ENCODE measurements at regions not wholly inside any gene's neighbourhood (a gene's known extent, or its start where the extent isn't known, plus 50 kb on each side); places are given as distances from the start of the nearest gene placed in this dataset.
"Not testable (repeated sequence)": the region's sequence is repeated elsewhere in the genome, so short reads cannot be mapped to it uniquely, and the experiment has no call there.

DNA sequence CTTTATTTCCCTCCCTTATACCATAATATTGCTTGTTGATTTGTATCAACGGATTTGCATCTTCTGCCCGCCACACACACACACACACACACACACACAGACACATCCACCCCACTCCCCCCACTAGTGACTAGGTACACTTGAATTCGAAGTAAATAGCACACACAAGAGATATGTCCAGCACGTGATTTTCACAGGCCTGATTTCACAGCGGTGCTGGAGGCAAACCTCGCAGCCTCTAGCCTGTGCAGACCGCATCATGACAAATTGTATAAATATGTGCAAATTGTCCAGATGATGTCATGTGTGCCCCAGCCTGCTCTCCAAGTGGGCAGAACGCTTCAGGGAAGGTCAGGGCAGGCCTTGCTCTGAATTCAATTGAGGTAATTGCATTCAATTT is 153.8 kb upstream of the TPTE start:
- not testable (repeated sequence) for DNase-seq

DNA sequence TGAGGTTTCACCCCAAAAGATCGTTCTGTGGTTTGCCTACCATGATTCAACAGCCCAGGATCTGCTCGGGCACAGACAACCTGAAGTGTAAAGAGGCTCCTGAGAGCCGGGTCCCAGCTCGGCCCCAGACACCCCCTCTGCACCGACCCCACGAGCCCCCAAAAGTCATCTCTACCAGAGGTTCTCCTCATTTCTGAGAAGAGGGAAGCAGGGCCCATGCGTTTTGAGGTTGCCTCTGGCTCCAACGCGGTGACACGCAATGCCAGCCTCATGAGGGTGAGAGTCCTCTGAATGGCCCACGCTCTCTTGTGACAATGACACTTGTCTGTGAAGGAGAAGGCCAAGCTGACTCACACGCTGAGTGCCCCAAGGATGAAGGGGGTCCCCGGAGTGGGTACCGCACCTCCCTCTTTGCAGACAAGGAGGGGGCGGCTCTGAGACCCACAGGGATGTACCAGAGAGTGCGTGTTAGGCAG is 153.0 kb upstream of the TPTE start:
- DNase-seq = not testable (repeated sequence)

DNA sequence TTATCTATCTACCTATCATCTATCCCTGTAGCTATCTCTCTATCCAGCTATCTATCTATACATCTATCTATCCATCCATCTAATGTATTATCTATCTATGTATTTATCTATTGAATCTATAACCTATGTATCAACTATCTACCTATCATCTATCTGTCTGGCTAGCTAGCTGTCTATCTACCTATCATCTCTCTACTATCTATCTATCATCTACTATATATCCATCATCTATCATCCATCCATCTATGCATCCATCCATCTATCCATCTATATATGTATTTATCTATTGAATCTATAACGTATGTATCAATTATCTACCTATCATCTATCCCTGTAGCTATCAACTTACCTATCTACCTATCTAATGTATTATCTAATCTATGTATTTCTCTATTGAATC is 152.1 kb upstream of the TPTE start:
- not testable (repeated sequence) for DNase-seq

DNA sequence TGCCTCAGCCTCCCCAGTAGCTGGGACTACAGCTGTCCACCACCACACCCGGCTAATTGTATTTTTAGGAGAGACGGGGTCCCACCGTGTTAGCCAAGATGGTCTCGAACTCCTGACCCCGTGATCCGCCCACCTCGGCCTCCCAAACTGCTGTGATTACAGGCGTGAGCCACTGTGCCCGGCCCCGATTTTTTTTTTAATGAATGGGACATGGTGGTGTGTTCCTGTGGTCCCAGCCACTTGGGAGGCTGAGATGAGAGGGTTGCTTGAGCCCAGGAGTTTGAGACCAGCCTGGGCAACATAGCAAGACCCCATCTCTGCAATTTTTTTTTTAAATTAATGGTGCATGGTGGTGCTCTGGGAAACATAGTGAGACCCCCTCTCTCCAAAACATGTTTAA is 143.6 kb upstream of the TPTE start:
- DNase-seq = not testable (repeated sequence)

DNA sequence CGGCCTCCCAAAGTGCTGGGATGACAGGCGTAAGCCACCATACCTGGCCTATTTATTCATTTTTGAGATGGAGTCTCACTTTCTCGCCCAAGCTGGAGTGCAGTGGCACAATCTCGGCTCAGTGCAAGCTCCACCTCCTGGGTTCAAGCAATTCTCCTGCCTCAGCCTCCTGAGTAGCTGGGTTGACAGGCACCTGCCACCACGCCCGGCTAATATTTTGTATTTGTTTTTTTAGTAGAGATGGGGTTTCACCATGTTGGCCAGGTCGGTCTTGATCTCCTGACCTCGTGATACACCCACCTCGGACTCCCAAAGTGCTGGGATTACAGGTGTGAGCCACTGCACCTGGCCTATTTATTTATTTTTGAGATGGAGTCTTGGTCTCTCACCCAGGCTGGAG is 141.6 kb upstream of the TPTE start:
- not testable (repeated sequence) for DNase-seq

DNA sequence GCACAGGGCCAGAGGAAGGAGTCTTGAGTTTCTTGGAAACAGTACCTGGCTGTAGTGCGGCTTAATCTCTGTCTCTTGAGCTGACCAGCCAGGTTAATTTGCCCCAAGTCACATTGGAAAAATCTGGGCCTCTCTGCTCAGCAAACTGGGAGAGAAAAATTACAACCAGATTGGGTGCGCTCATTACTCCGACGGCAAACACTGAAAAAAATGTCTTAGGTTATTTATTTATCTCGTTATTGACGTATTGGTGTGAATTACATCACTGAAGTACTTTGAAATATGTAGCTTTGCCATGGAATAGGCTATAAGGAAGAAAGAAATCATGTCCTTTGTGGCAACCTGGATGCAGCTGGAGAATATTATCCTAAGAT is 139.7 kb upstream of the TPTE start:
- not testable (repeated sequence) for DNase-seq

DNA sequence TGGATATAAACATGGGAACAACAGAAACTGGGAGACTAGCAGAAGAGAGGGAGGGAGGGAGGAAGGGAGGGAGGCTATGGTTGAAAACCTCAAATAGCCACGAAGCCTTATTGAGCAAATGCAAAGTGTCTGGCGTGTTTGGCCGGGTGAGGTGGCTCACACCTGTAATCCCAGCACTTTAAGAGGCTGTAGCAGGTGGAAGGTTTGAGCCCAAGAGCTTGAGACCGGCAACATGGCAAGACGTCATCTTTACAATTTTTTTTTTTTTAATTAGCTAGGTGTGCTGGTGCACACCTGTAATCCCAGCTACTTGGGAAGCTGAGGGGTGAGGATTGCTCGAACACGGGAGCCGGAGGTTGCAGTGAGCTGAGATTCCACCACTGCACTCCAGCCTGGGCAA is 139.2 kb upstream of the TPTE start:
- not testable (repeated sequence) for DNase-seq

DNA sequence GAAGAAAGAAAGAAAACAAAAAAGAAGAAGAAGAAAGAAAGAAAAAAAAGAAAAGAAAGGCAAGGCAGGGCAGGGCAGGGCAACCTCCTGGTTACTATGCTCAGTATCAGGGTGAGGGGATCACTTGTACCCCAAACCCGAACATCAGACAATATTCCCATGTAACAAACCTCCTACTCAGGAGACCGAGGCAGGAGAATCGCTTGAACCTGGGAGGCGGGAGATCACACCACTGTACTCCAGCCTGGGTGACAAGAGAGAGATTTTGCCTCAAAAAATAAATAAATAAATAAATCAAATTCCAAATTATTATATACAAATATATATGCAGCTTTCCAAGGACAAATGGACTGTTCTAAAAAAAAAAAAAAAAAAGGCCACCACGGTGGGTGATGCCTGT is 138.8 kb upstream of the TPTE start:
- not testable (repeated sequence) for DNase-seq

DNA sequence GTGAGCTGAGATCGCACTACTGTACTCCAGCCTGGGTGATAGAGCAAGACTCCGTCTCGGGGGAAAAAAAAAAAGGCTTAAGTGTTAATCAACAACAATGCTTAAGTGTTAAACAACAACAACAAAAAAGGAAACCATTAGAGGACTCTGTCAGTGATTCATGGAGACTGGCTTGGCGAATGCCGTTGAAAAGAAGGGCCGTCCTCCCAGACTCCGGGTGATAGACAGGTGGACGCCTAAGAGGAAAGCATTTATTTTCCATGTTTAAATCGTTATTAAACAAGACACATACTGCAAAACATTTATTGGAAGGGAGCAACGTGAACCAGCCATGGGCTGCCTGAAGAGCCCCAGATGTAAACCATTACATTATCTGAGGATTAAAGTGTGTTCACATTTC is 137.8 kb upstream of the TPTE start:
- DNase-seq = not testable (repeated sequence)

DNA sequence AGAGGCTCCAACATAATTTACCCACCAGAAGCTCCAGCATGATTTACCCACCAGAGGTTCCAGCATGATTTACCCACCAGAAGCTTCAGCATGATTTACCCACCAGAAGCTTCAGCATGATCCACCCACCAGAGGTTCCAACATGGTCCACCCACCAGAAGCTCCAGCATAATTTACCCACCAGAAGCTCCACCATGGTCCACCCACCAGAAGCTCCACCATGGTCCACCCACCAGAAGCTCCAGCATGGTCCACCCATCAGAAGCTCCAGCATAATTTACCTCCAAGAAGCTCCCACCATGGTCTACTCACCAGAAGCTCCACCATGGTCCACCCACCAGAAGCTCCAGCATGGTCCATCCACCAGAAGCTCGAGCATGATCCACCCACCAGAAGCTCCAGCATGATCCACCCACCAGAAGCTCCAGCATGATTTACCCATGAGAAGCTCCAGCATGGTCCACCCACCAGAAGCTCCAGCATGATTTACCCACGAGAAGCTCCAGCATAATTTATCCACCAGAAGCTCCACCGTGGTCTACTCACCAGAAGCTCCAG is 137.0 kb upstream of the TPTE start:
- not testable (repeated sequence) for DNase-seq

DNA sequence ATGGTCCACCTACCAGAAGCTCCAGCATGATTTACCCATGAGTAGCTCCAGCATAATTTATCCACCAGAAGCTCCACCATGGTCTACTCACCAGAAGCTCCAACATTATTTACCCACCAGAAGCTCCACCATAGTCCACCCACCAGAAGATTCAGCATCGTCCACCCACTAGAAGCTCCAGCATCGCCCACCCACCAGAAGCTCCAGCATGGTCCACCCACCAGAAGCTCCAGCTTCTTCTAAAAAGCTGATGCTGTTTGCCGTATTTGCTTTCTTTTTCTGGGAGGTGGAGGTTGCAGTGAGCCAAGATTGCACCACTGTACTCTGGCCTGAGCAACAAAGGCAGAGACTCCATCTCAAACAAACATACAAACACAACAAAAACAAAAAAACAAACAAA is 136.2 kb upstream of the TPTE start:
- not testable (repeated sequence) for DNase-seq

DNA sequence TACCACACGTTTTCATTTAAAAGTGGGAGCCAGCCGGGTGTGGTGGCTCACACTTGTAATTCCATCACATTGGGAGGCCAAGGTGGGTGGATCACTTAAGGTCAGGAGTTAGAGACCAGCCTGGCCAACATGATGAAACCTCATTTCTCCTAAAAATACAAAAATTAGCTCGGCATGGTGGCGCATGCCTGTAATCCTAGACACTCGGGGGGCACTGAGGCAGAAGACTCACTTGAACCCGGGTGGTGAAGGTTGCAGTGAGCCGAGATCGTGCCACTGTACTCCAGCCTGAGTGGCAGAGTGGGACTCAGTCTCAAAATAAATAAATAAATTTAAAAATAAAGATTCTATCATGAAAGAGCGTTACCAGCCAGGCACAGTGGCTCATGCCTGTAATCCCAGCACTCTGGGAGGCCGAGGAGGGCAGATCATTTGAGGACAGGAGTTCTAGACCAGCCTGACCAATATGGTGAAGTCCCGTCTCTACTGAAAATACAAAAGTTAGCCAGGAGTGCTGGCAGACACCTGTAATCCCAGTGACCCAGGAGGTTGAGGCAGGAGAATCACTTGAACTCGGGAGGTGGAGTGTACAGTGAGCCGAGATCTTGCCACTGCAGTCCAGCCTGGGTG is 135.4 kb upstream of the TPTE start:
- not testable (repeated sequence) for DNase-seq

DNA sequence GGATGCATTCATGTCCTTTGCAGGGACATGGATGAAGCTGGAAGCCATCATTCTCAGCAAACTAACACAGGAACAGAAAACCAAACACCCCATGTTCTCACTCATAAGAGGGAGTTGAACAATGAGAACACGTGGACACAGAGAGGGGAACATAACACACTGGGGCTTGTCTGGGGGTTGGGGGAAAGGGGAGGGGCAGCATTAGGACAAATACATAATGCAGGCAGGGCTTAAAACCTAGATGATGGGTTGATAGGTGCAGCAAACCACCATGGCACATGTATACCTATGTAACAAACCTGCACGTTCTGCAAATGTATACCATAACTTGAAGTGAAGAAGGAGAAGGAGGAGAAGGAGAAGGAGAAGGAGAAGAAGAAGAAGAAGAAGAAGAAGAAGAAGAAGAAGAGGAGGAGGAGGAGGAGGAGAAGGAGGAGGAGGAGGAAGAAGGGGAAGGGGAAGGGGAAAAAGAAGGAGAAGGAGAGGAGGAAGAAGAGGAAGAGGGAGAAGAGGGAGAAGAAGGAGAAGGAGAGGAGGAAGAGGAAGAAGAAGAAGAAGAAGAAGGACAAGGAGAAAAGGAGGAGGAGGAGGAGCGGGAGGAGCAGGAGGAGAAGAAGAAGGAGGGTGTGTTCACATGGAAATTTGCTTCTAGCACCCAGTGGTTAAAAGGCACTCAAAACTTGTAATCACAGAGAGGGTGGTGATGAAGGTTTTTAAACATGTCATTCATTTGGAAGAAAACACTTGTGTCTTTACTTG is 133.5 kb upstream of the TPTE start:
- DNase-seq = not testable (repeated sequence)

DNA sequence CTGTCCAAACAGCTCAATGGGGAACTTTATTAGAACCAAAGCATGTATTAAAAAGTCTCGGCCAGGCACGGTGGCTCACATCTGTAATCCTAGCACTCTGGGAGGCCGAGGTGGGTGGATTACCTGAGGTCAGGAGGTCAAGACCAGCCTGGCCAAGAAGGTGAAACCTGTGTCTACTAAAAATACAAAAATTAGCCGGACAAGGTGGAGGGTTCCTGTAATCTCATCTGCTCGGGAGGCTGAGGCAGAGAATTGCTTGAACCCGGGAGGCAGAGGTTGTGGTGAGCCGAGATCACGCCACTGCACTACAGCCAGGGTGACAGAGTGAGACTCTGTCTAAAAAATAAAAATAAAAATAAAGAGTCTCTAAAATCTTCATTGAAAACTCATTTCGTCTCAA is 132.8 kb upstream of the TPTE start:
- DNase-seq = not testable (repeated sequence)

DNA sequence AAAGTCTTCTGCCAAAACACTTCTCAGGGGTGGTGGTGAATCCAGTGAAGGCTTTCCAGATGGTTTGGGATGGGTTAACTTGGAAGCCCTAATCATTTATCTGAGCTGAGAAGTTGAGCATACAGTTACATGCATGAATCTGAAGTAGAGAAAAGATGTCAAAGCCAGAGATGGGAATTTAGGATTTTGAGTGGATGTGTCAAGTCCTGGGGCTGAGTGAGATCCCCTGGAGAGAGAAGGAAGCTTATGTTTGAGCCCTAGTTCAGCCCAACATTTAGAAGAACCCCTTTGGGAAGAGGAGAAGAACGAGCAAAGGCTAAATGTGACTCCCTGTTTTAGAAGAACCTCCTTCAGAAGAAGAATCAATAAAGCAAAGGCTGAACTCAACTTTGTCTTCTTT is 129.1 kb upstream of the TPTE start:
- DNase-seq = not testable (repeated sequence)

DNA sequence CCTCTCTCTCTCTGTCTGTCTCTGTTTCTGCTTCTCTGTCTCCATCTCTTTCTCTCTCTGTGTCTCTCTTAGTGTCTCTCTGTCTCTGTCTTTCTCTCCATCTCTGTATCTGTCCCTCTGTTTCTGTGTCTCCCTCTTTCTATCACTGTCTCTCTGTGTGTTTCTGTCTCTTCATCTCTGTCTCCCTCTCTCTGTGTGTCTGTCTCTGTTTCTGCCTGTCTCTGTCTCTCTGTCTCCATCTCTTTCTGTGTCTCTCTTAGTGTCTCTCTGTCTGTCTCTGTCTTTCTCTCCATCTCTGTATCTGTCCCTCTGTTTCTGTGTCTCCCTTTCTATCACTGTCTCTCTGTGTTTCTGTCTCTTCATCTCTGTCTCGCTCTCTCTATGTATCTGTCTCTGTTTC is 125.4 kb upstream of the TPTE start:
- not testable (repeated sequence) for DNase-seq

DNA sequence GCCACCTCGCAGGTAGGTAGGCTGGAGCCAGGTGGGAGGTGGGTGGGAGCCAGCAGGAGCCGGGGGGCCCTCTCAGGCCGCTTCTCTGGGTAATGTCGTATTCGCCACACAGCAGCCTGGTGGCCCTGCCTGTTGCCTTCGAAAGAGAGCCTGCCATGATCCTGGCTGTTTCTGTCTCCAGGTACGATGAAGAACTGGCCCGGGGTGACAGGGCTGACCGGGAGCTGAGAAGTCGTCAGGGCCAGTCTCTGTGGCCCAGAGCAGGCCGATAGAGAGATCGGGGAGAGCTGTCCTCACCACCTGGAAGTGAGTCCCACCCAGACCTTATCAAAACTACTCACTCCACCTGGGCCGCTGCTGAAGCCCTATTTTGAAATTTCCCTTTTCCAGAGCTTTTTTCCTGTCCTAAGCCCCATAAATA is 123.9 kb upstream of the TPTE start:
- DNase-seq = not testable (repeated sequence)

DNA sequence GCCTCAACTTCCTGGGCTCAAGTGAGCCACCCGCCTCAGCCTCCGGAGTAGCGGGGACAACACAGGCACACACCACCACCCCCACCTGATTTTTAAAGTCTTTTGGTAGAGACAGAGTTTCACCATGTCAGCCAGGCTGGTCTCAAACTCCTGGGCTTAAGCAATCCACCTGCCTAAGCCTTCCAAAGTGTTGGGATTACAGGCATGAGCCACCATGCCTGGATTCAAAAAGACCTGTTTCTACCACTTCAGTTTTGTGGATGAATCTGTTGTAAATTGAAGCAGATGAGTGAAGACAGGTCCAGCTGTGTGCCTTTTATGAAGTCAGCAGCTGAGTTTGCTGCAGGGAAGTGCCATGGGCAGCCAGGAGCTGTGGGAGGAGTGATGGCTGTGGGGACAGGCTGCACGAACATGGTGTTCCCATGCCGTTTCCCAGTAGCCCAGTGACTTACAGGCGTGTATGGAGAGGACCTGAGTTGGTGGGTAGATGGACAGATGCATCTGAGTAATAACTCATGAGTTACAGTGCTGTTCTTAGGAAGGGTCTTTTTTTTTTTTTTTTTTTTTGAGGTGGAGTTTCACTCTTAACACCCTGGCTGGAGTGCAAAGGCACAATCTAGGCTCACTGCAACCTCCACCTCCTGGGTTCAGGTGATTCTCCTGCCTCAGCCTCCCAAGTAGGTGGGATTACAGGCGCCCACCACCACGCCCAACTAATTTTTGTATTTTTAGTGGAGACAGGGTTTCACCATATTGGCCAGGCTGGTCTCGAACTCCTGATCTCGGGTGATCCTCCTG is 122.5 kb upstream of the TPTE start:
- not testable (repeated sequence) for DNase-seq

DNA sequence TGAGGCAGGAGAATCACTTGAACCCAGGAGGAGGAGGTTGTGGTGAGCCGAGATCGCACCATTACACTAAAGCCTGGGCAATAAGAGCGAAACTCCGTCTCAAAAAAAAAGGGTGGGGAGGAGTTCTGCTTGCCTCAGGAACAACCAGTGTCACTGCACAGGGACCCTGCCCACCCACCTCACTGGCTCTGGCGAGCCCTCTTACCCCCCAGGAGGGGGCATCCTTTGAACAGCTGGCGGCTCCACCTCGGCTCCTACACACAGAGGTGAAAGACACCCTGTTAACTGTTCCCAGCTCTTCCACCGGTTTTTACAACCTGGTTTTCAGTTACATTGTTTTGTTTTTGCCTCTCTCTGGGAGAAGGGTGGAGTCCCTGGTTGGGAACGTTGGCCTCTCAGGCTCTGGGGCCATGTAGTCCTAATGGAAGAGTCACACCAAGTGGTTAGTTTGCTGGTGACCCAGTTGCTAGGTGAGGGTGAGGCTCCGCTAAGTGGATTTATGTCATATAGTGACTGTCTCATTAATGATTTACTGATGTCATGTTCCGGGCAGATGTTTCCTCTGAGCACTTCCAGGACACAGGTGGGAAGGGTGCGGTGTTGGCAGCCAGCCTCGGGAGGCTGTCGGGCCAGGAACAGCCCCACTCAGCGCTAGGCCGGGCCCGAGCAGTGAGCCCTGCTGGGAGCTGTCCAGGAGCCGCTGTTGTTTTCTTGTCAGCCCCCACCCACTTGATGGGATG is 120.6 kb upstream of the TPTE start:
- DNase-seq = not testable (repeated sequence)

DNA sequence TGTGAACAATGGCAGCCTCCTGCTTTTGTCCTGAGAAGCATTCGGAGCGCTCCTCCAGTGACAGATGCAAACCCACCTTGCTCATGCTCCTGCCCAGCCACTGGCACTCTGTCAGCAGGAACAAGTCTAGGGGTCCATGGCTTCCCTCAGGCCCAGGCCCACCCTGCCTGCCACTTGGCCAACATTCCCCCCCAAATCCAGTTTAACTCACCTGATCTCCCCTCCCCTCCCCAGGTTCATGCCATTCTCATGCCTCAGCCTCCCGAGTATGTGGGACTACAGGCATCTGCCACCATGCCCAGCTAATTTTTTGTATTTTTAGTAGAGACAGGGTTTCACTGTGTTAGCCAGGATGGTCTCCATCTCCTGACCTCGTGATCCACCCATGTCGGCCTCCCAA is 118.9 kb upstream of the TPTE start:
- not testable (repeated sequence) for DNase-seq

DNA sequence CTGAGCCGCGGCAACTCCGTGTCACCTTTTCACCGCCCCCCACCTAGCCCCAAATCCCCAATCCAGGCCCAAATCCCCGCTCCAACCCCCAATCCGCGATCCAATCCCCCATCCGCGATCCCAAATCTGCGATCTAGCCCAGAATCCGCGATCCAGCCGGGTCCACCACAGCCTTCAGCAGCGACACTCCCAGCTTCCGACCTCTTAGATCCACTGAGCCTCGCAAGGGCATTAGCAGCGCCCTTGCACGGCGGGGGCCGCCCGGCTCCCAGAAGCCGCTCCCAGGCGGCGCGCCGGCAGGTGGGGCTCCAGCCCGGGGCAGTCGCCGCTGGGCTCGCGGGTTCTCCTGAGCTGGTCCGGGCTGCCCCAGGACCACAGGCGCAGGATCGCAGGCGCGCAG is 116.1 kb upstream of the TPTE start:
- DNase-seq = not testable (repeated sequence)

DNA sequence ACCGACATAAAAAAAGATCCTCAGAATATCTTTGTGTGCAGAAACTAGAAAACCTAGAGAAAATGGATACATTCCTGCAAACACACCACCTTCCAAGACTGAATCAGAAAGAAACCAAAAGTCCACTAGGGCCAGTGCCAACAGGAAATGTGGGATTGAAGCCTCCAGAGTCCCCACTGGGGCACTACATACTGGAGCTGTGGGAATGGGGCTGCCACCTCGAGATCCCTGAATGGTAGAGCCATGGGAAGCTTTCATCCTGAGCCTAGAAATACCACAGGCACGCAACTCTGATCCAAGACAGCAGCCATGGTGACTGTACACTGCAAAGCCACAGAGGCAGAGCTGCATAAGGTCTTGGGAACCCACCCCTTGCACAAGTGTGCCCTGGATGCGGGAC is 111.6 kb upstream of the TPTE start:
- not testable (repeated sequence) for DNase-seq

Measured in fibroblast of skin of scalp (primary cell).